COLO668 (cell line): ENCODE measurements at regions not wholly inside any gene's neighbourhood (a gene's known extent, or its start where the extent isn't known, plus 50 kb on each side); places are given as distances from the start of the nearest gene placed in this dataset.
"Not testable (repeated sequence)": the region's sequence is repeated elsewhere in the genome, so short reads cannot be mapped to it uniquely, and the experiment has no call there.

Source experiments
- DNase-seq: peaks from one replicate; lab custom pipeline; 2025; ENCODE audit not compliant: unreplicated experiment; lab: John Stamatoyannopoulos, UW

- no peak for DNase-seq
Measured at GRCh38 chr2:52611759-52612158, 1155.8 kb upstream of the CHAC2 start.

GRCh38 chr2:52608030-52608429 is 1159.6 kb upstream of the CHAC2 start:
- DNase-seq: no peak

GRCh38 chr2:52597346-52597745 is 1170.3 kb upstream of the CHAC2 start:
- no peak for DNase-seq

DNA sequence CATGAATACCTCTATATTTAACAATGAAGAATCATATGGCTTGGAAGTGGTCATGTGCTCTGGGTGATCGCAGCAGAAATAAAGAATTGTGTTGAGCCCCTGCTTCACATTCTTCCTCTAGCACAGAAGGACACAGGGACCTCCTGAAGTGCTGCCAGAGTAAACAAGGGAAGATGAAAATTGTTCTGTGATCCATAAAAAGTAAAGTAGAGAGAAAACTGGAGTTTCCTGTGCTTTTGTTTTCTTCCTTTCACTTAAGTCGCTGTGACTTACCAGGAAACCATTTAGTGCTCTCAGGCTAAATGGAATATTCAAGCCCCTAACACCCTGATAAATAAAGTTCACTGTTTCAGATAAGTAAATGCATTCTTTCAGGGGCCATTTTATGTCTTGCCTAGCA is 1173.6 kb upstream of the CHAC2 start:
- no peak for DNase-seq

DNA sequence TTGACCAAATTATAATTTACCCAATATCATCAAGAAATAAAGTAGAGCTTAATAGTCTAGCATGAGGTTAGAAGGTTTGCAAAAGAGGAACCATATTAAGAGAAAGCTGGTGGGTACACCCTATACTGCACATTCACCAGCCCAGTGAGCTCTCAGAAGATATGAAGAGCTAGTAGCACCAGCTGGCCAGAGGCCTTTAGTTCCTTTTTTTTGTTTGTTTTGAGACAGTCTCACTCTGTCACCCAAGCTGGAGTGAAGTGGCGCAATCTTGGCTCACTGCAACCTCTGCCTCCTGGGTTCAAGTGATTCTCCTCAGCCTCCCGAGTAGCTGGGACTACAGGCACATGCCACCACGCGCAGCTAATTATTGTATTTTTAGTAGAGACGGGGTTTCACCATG is 1183.5 kb upstream of the CHAC2 start:
- not testable (repeated sequence) for DNase-seq

- no peak for DNase-seq
Measured at GRCh38 chr2:52572469-52572894, 1195.1 kb upstream of the CHAC2 start.

DNA sequence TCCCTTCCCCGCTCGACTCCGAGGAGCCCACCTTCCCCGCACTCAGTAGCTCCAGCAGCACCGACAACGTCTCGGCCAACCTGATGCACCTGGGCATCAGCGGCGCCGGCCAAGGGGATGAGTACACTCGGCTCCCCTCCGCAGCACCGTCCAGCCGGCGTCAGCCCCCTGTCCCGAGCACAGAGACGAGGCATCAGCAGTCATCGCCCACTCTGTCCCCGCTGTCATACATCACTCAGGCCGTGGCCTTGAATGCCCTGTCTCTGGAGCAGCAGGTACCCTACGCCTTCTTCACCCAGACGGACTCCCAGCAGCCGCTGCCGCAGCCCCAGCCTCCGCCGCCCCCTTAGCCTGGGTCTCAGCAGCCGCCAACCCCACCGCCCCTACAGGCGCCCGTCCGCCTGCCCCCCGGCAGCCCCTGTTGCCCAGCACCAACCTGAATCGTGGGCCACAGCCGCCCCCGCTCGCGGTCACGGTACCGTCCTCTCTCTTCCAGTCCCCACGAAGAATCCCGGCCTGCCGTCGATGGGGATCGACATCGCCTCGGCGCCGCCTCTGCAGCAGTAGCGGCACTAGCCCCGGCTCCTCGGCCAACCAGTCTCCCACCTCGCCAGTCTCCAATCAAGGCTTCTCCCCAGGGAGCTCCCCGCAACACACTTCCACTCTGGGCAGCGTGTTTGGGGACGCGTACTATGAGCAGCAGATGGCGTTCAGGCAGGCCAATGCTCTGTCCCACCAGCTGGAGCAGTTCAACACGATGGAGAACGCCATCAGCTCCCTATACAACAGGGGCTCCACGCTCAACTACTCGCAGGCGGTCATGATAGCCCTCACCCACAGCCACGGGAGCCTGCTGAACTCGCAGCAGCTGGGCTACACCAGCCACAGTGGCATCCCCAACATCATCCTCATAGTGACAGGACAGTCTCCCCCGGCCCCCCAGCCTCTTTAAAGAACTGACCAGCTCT is 1195.9 kb upstream of the CHAC2 start:
- no peak for DNase-seq

DNA sequence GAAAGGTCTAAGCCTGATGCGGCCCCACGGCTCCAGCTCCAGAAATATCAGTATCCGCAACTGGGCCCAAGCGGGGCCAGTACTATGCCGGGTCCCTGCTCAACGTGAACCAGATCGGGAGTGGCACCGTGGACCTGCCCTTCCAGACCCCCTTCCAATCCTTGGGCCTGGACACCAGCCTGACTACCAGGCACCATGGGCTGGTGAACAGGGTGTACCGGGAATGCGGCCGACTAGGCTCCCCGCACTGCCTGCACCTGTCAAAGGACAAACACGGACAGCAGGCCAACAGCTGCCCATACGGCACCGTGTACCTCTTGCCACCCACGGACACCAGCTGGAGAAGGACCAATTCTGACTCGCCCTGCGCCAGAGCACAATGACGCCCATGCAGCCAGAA is 1196.9 kb upstream of the CHAC2 start:
- DNase-seq: no peak

DNA sequence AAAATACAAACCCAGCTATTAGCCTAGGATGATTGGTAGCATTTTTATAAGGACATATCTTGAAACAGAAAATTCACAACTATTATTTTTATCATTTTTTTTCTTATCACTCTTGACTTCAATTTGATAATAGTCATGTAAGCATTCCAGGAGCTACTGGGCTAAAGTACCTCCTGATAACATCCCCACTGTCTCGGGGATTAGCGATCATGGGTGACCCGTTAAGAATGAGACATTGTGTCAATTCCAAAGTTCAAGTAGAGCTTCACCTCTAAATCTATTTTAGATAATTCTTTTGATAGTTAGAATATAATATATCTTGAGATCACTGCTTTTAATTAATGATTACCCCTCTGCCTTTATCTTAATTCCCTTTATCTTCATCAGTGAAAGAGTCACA is 1204.5 kb upstream of the CHAC2 start:
- DNase-seq: no peak

DNA sequence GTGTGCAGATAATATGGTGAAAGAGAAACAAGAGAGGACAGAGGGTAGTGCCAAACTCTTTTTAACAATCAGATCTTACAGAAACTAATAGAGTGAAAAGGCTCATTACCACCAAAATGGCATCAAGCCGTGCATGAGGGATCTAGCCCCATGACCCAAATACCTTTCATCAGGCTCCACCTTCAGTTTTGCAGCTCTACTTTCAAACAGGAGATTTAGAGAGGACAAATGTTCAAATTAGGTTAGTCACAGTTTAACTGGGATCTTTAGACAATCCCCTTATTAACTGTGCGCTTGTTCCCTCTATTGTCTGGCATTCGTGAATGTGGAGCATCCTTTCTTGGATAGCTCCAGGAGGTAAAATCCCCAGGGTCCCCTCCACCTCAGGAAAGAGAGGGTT is 1209.3 kb upstream of the CHAC2 start:
- no peak for DNase-seq

DNA sequence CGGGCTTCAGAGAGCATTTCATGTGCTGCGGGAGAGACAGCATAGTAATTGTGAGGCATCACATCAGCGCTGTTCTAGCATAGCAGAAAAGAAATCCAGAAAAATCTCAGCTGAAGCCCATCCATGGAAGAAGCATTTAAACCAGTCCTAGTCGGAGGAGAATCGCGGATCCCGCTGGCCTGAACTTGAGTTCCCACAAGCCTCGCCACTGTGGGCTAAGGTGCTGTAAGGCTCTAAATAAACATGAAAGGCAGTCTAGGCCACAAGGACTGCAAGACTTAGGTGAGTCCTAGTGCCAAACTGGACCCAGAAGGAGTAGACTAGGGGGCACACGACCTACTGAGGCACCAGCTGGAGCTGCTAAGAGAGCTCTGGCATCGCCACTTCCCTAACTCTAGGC is 1225.3 kb upstream of the CHAC2 start:
- DNase-seq: no peak

- DNase-seq: no peak
Measured at GRCh38 chr2:52539026-52539970, 1228.3 kb upstream of the CHAC2 start.

DNA sequence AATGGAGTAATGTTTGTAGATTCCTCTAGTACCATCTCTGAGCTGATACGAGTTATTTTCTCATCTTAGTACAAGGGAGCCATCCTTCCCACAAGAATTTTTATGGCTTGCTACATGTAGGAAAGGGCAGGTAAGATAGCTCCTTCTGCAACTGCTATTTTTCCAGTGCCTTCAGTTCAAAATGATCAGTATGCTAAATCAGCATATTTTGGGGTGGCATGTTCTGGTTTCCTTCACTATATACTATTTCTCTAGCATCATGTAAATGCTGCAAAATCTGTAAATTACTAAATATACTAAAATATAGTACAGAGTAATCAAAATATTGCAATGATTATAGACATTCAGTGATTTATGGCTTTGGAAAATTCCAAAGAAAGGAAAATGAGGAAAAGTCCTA is 1230.0 kb upstream of the CHAC2 start:
- no peak for DNase-seq

DNA sequence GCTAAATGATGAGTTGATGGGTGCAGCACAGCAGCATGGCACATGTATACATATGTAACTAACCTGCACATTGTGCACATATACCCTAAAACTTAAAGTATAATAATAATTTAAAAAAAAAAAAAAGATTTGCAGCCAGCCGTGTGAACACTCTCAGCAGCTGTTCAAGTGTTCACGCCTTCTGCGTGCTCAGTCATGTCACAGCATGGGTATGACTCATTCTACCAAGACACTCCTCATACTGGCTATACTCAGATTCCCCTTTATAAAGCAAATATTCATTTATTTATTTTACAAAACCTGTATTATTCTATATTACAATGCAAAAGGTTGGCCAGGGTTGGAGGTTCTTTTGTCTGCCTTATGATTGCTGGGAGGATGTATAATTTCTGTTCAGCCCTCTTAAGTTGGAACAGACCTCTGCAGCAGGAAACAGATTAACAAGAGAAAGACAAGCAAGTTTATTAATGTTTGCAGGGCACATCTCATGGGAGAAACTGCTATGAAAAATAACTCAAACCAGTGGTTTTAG is 1230.6 kb upstream of the CHAC2 start:
- peak; percentile 28 for DNase-seq

- DNase-seq: no peak
Measured at GRCh38 chr2:52532956-52533355, 1234.6 kb upstream of the CHAC2 start.

DNA sequence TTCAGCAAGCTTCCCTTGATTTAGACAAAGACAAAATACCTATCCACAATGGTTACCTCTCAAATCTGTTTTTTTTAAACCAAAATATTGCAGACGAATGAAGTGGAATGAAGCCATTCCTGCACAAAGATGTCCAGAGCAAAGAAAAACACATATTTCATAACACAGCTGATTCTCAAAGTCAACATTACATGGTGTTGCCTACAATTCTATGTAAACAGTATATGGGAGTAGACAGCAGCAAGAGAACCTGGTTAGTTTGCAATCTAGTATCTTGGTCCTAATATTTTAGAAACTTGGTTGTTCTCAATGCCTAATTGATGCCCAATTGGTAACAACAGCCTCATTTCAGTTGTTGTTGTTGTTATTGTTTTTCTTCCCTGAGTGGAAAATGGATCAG is 1240.9 kb upstream of the CHAC2 start:
- no peak for DNase-seq

DNA sequence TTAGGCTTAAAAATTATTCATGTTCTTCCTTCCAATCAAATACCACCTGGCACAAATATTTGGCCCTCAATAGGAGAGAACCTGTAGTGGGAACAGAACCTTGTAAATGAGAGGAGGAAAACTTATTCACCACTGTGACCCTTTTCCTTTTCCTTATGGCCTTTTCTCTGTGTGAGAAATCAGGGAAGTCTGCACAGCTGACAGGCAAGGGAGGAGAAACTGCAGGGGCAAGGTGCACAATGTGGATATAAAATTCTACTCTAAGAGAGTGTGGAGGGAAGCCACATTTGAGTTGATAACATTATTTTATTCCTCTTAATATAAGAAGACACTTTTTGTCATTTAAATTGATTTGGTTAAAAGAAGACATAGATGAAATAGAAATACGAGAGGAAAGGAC is 1247.0 kb upstream of the CHAC2 start:
- no peak for DNase-seq

DNA sequence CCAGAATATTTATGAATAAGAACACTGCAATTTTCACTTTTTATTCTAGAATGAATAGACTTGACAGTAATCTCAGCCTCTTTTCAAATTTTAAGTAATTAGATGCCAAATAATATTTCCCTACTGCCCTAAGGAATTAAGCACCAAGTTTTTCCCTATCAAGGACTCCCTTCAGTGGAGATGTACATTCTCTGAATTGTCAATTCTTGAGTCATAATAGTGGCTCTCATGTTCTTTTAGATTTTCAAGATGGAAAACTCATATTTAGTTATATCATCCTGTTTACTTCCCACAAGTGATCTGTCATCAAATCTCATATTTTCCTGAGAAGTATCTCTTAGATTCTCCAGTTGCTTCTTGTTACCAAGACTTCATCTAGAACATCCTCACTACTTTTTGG is 1248.9 kb upstream of the CHAC2 start:
- no peak for DNase-seq

DNA sequence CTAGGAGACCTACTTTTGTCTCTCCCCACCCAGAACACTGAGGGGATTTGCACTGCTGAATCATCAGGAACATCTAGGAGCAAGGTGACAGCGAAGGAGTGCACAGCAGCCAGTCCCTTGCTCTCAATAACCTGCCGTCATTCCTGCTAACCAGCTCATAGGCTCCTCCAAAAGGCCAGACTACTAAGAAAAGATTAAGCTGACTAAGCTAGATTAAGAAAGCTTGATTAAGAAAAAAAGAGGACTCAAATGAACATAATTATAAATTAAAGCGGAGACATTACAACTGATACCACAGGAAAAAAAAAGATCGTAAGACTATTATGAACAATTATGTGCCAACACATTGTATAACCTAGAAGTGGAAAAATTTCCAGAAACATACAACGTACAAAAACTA is 1254.8 kb upstream of the CHAC2 start:
- DNase-seq: no peak

DNA sequence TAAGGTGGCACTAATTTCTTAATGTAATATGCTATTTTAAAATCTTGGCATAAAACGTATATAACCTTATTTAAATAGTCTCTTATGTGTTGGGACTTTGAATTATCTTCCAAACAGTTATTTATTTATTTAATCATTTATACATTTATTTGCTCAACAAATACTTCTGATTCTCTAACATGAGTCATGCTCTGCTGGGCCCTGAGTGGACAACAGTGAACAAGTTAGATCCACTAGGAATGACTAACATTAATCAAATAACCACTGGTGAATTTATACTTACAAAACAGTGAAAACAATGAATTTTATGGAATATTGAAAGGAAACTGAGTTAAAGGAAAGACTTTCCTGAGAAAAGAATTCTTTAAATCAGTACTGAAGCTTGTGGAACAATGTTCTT is 1257.2 kb upstream of the CHAC2 start:
- DNase-seq: no peak

DNA sequence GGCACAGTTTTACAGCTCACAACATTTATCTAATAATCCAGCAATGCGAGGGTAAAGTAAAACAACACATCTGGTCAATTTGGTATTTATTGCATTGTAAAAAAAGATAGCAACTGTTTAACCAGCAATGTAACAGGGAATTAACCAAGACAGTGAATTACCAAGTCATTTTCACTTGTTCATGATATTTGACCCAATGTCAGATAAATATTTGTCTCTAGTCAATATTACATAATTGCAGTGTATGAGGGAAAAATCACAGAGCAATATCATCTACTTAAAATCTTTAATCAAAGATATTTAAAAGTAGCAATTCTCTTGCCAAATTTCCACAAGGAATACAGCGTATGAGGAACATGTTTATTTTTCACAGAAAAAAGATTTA is 1265.1 kb upstream of the CHAC2 start:
- no peak for DNase-seq
